ENCODE measurements at regions not wholly inside any gene's neighbourhood (a gene's known extent, or its start where the extent isn't known, plus 50 kb on each side); places are given as distances from the start of the nearest gene placed in this dataset.

DNA sequence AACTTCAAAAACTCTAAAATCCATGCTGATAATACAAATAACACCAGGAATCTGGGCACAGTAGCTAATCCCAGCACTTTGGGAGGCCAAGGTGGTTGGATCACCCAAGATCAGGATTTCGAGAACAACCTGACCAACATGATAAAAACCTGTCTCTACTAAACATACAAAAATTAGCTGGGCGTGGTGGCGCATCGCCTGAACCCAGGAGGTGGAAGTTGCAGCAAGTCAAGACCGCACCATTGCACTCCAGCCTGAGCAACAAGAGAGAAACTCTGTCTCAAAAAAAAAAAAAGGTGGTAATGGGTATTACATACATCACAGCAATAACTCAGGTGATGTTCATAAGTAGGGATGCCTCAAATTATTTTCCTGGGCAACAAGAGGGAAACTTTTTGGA, 315.0 kb upstream of the MEOX2 start:
- no peaks in the 10 kb centered on the region for H3K36me3 ChIP-seq (ENCODE audit: control insufficient read depth, insufficient read depth, low read length)
- TF ChIP-seq, protein P1, sequence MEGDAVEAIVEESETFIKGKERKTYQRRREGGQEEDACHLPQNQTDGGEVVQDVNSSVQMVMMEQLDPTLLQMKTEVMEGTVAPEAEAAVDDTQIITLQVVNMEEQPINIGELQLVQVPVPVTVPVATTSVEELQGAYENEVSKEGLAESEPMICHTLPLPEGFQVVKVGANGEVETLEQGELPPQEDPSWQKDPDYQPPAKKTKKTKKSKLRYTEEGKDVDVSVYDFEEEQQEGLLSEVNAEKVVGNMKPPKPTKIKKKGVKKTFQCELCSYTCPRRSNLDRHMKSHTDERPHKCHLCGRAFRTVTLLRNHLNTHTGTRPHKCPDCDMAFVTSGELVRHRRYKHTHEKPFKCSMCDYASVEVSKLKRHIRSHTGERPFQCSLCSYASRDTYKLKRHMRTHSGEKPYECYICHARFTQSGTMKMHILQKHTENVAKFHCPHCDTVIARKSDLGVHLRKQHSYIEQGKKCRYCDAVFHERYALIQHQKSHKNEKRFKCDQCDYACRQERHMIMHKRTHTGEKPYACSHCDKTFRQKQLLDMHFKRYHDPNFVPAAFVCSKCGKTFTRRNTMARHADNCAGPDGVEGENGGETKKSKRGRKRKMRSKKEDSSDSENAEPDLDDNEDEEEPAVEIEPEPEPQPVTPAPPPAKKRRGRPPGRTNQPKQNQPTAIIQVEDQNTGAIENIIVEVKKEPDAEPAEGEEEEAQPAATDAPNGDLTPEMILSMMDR (conservative IDR thresholded peaks at IDR 0.05 in 1 of 2, IDR thresholded peaks at IDR 0.05 in 1 of 2; ENCODE audit: low read depth in 1 of 2, low read length in 2 of 2), result no peak
- no peak for TF ChIP-seq EZH2 (IDR thresholded peaks at IDR 0.05; ENCODE audit: low read length, missing control alignments)
- no peaks in the 10 kb centered on the region for H3K9me3 ChIP-seq (ENCODE audit: control insufficient read depth, insufficient read depth, low read depth, low read length)
- H3K4me2 ChIP-seq (ENCODE audit: extremely low read depth, insufficient read depth, low read length), result no peak overlapping the region
- DNase-seq (ENCODE audit: low read depth in 2 of 2), result no peak
- no peak overlapping the region for H3K27ac ChIP-seq (ENCODE audit: insufficient read depth, low read length)
- no peak overlapping the region for H2AFZ ChIP-seq (ENCODE audit: low read length)
- no peak overlapping the region for H3K4me3 ChIP-seq (replicated peaks in 1 of 4; ENCODE audit: control extremely low read depth in 1 of 4, insufficient read depth in 1 of 4, low read depth in 3 of 4, low read length in 4 of 4)
- H4K20me1 ChIP-seq (ENCODE audit: control insufficient read depth, extremely low read depth, insufficient read depth, low read length), result no peaks in the 10 kb centered on the region
- no peaks in the 10 kb centered on the region for H3K27me3 ChIP-seq (ENCODE audit: control insufficient read depth, insufficient read depth, low read length)
- H3K4me1 ChIP-seq (ENCODE audit: control insufficient read depth, extremely low read depth, insufficient read depth, low read length), result no peaks in the 10 kb centered on the region
- H3K9ac ChIP-seq (ENCODE audit: insufficient read depth, low read length), result no peak overlapping the region
- H3K79me2 ChIP-seq (ENCODE audit: control insufficient read depth, insufficient read depth, low read length), result no peaks in the 10 kb centered on the region

DNA sequence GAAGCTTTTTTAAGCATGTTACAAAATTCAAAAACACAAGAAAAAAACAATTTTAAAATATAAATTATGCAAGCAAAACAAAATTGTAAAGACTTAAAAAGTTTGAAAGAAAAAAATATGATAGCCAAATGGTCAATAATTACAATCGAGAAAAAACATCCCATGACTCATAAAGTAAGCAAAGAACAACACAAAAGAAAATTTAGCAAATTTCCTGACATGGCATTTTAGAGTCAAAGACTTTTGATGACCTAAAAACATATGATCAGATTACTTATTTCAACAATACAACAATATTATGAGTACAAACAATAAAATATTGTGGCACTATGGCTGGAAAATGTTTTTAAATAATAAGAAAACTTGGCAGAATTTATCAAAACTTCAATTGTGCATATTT, 312.1 kb upstream of the MEOX2 start:
- Histone ChIP-seq H4K20me1 (ENCODE audit: control insufficient read depth, extremely low read depth, insufficient read depth, low read length) (no peaks in the 10 kb centered on the region), H3K9me3 (ENCODE audit: control insufficient read depth, insufficient read depth, low read depth, low read length) (no peaks in the 10 kb centered on the region), H3K27ac (ENCODE audit: insufficient read depth, low read length) (no peak overlapping the region), H3K4me1 (ENCODE audit: control insufficient read depth, extremely low read depth, insufficient read depth, low read length) (no peaks in the 10 kb centered on the region), H3K4me3 (replicated peaks in 1 of 4; ENCODE audit: control extremely low read depth in 1 of 4, insufficient read depth in 1 of 4, low read depth in 3 of 4, low read length in 4 of 4) (no peak overlapping the region), H2AFZ (ENCODE audit: low read length) (no peak overlapping the region), H3K36me3 (ENCODE audit: control insufficient read depth, insufficient read depth, low read length) (no peaks in the 10 kb centered on the region), H3K4me2 (ENCODE audit: extremely low read depth, insufficient read depth, low read length) (no peak overlapping the region), H3K9ac (ENCODE audit: insufficient read depth, low read length) (no peak overlapping the region), H3K79me2 (ENCODE audit: control insufficient read depth, insufficient read depth, low read length) (no peaks in the 10 kb centered on the region), H3K27me3 (ENCODE audit: control insufficient read depth, insufficient read depth, low read length) (no peaks in the 10 kb centered on the region)
- DNase-seq (ENCODE audit: low read depth in 2 of 2), result no peak
- no peak for TF ChIP-seq EZH2 (IDR thresholded peaks at IDR 0.05; ENCODE audit: low read length, missing control alignments)
- TF ChIP-seq, protein P1 (conservative IDR thresholded peaks at IDR 0.05 in 1 of 2, IDR thresholded peaks at IDR 0.05 in 1 of 2; ENCODE audit: low read depth in 1 of 2, low read length in 2 of 2), result no peak

GRCh38 chr7:15995027-15995426, 308.5 kb upstream of the MEOX2 start:
- Histone ChIP-seq H3K9ac (ENCODE audit: insufficient read depth, low read length) (no peak overlapping the region), H3K27me3 (ENCODE audit: control insufficient read depth, insufficient read depth, low read length) (no peaks in the 10 kb centered on the region), H3K4me3 (replicated peaks in 1 of 4; ENCODE audit: control extremely low read depth in 1 of 4, insufficient read depth in 1 of 4, low read depth in 3 of 4, low read length in 4 of 4) (no peak overlapping the region), H3K4me1 (ENCODE audit: control insufficient read depth, extremely low read depth, insufficient read depth, low read length) (no peaks in the 10 kb centered on the region), H4K20me1 (ENCODE audit: control insufficient read depth, extremely low read depth, insufficient read depth, low read length) (no peaks in the 10 kb centered on the region), H3K4me2 (ENCODE audit: extremely low read depth, insufficient read depth, low read length) (no peak overlapping the region), H3K36me3 (ENCODE audit: control insufficient read depth, insufficient read depth, low read length) (no peaks in the 10 kb centered on the region), H2AFZ (ENCODE audit: low read length) (no peak overlapping the region), H3K79me2 (ENCODE audit: control insufficient read depth, insufficient read depth, low read length) (no peaks in the 10 kb centered on the region), H3K9me3 (ENCODE audit: control insufficient read depth, insufficient read depth, low read depth, low read length) (no peaks in the 10 kb centered on the region), H3K27ac (ENCODE audit: insufficient read depth, low read length) (no peak overlapping the region)
- TF ChIP-seq EZH2 (IDR thresholded peaks at IDR 0.05; ENCODE audit: low read length, missing control alignments), result no peak
- TF ChIP-seq, protein P1 (conservative IDR thresholded peaks at IDR 0.05 in 1 of 2, IDR thresholded peaks at IDR 0.05 in 1 of 2; ENCODE audit: low read depth in 1 of 2, low read length in 2 of 2), result no peak
- no peak for DNase-seq (ENCODE audit: low read depth in 2 of 2)
